Putamen (tissue), 1 donor: ENCODE measurements at regions not wholly inside any gene's neighbourhood (a gene's known extent, or its start where the extent isn't known, plus 50 kb on each side); places are given as distances from the start of the nearest gene placed in this dataset.

Experiments used
- DNase-seq: peaks from one replicate; pipeline ENCODE4 v3.0.0-alpha.2; 2016; ENCODE audit warnings: low spot score

GRCh38 chr3:150216866-150217600 is 191.1 kb upstream of the TSC22D2 start:
- no peak for DNase-seq

- DNase-seq, result no peak
These were observed 191.9 kb upstream of the TSC22D2 start for GRCh38 chr3:150216041-150216811.

GRCh38 chr3:150215616-150216015 is 192.5 kb upstream of the TSC22D2 start:
- DNase-seq, result no peak

- no peak for DNase-seq
These were observed 194.5 kb upstream of the TSC22D2 start for GRCh38 chr3:150213577-150213976.

- DNase-seq, result no peak
These were observed 197.5 kb upstream of the TSC22D2 start for GRCh38 chr3:150210461-150211110.

- no peak for DNase-seq
These were observed 204.8 kb upstream of the TSC22D2 start for GRCh38 chr3:150203273-150203672.

- no peak for DNase-seq
These were observed 205.4 kb upstream of the TSC22D2 start for GRCh38 chr3:150202711-150203110.

GRCh38 chr3:150194957-150195356 is 213.1 kb upstream of the TSC22D2 start:
- DNase-seq, result no peak

- DNase-seq, result no peak
These were observed 213.6 kb upstream of the TSC22D2 start for GRCh38 chr3:150194513-150194912.

GRCh38 chr3:150184426-150185071 is 213.9 kb upstream of the PFN2 start:
- no peak for DNase-seq

GRCh38 chr3:150183678-150184425 is 213.2 kb upstream of the PFN2 start:
- peak; percentile 82 for DNase-seq

GRCh38 chr3:150180334-150180733 is 209.6 kb upstream of the PFN2 start:
- DNase-seq, result no peak

- DNase-seq, result no peak
These were observed 208.6 kb upstream of the PFN2 start for GRCh38 chr3:150179330-150179729.

GRCh38 chr3:150177673-150178381 is 207.1 kb upstream of the PFN2 start:
- no peak for DNase-seq

GRCh38 chr3:150174179-150174578 is 203.5 kb upstream of the PFN2 start:
- DNase-seq, result no peak

- DNase-seq, result no peak
These were observed 201.7 kb upstream of the PFN2 start for GRCh38 chr3:150172356-150172755.

- peak; percentile 91 for DNase-seq
These were observed 200.3 kb upstream of the PFN2 start for GRCh38 chr3:150170852-150171520.

- no peak for DNase-seq
These were observed 198.7 kb upstream of the PFN2 start for GRCh38 chr3:150169330-150169940.

GRCh38 chr3:150168698-150169097 is 198.0 kb upstream of the PFN2 start:
- no peak for DNase-seq
